ENCODE measurements at regions not wholly inside any gene's neighbourhood (a gene's known extent, or its start where the extent isn't known, plus 50 kb on each side); places are given as distances from the start of the nearest gene placed in this dataset.

- WGBS, result 59% methylated on average over 4 of the region's 4 CpGs
- no peak overlapping the region for H3K9ac ChIP-seq (ENCODE audit: low read depth in 1 of 2, low read length in 2 of 2)
- H3K27ac ChIP-seq (ENCODE audit: low read depth in 1 of 2, low read length in 2 of 2), result no peak overlapping the region
- peaks cover 0 to 2% (median 0%) of the 10 kb centered on the region in 4 donors for H3K27me3 ChIP-seq (ENCODE audit: control insufficient read depth in 4 of 4, insufficient read depth in 4 of 4, low read length in 3 of 4)
- no peaks in the 10 kb centered on the region for H3K9me3 ChIP-seq (ENCODE audit: control insufficient read depth in 4 of 4, low read length in 3 of 4)
- DNase-seq (ENCODE audit: low spot score), result no peak
- no peaks in the 10 kb centered on the region for H3K36me3 ChIP-seq (ENCODE audit: control insufficient read depth in 4 of 4, insufficient read depth in 3 of 4, low read depth in 1 of 4, low read length in 3 of 4)
- H3K4me1 ChIP-seq (ENCODE audit: control insufficient read depth in 4 of 4, insufficient read depth in 4 of 4, low read length in 3 of 4), result no peaks in the 10 kb centered on the region
- TF ChIP-seq REST (IDR thresholded peaks at IDR 0.05), result no peak
- H3K4me3 ChIP-seq (ENCODE audit: low read depth in 1 of 3, low read length in 3 of 3), result no peak overlapping the region
Observed at GRCh38 chr18:2325308-2325849, 245.9 kb downstream of the METTL4 start.

- no peak for TF ChIP-seq CTCF (IDR thresholded peaks at IDR 0.05; ENCODE audit: low read depth, low read length, missing input control)
- TF ChIP-seq TAF1 (conservative IDR thresholded peaks at IDR 0.05), result no peak
- TF ChIP-seq YY1 (IDR thresholded peaks at IDR 0.05), result no peak
- no peak for TF ChIP-seq ATF3 (IDR thresholded peaks at IDR 0.05)
- TF ChIP-seq HNF4G (IDR thresholded peaks at IDR 0.05), result no peak
- no peak for TF ChIP-seq MAX (IDR thresholded peaks at IDR 0.05)
- no peak for TF ChIP-seq GABPA (IDR thresholded peaks at IDR 0.05 in 1 of 2, conservative IDR thresholded peaks at IDR 0.05 in 1 of 2)
- Histone ChIP-seq H3K9me3 (ENCODE audit: control insufficient read depth in 4 of 4, low read length in 3 of 4) (no peaks in the 10 kb centered on the region), H3K4me3 (ENCODE audit: low read depth in 1 of 3, low read length in 3 of 3) (no peak overlapping the region), H3K27me3 (ENCODE audit: control insufficient read depth in 4 of 4, insufficient read depth in 4 of 4, low read length in 3 of 4) (peaks cover 0 to 2% (median 0%) of the 10 kb centered on the region in 4 donors), H3K9ac (ENCODE audit: low read depth in 1 of 2, low read length in 2 of 2) (no peak overlapping the region), H3K36me3 (ENCODE audit: control insufficient read depth in 4 of 4, insufficient read depth in 3 of 4, low read depth in 1 of 4, low read length in 3 of 4) (no peaks in the 10 kb centered on the region), H3K27ac (ENCODE audit: low read depth in 1 of 2, low read length in 2 of 2) (no peak overlapping the region), H3K4me1 (ENCODE audit: control insufficient read depth in 4 of 4, insufficient read depth in 4 of 4, low read length in 3 of 4) (no peaks in the 10 kb centered on the region)
- no peak for DNase-seq (ENCODE audit: low spot score)
- WGBS, result 74% methylated on average over 1 of the region's 1 CpG
Observed at GRCh38 chr18:2325933-2326332, 245.4 kb downstream of the METTL4 start.

GRCh38 chr18:2326999-2327398 is 244.3 kb downstream of the METTL4 start:
- DNase-seq (ENCODE audit: low spot score), result no peak
- TF ChIP-seq MAX (IDR thresholded peaks at IDR 0.05) (no peak), ATF3 (IDR thresholded peaks at IDR 0.05) (no peak), SP1 (IDR thresholded peaks at IDR 0.05) (no peak), RAD21 (IDR thresholded peaks at IDR 0.05) (no peak), GABPA (IDR thresholded peaks at IDR 0.05 in 1 of 2, conservative IDR thresholded peaks at IDR 0.05 in 1 of 2) (no peak), FOXA1 (IDR thresholded peaks at IDR 0.05) (no peak), EGR1 (IDR thresholded peaks at IDR 0.05; ENCODE audit: low read depth in 2 of 2) (no peak), CTCF (IDR thresholded peaks at IDR 0.05; ENCODE audit: low read depth, low read length, missing input control) (no peak), FOXA2 (IDR thresholded peaks at IDR 0.05) (no peak), REST (IDR thresholded peaks at IDR 0.05) (no peak)
- 57% methylated on average over 6 of the region's 6 CpGs for WGBS
- no peaks in the 10 kb centered on the region for H3K36me3 ChIP-seq (ENCODE audit: control insufficient read depth in 4 of 4, insufficient read depth in 3 of 4, low read depth in 1 of 4, low read length in 3 of 4)
- no peak overlapping the region for H3K9ac ChIP-seq (ENCODE audit: low read depth in 1 of 2, low read length in 2 of 2)
- H3K4me3 ChIP-seq (ENCODE audit: low read depth in 1 of 3, low read length in 3 of 3), result no peak overlapping the region
- H3K27me3 ChIP-seq (ENCODE audit: control insufficient read depth in 4 of 4, insufficient read depth in 4 of 4, low read length in 3 of 4), result peaks cover 0 to 2% (median 0%) of the 10 kb centered on the region in 4 donors
- H3K4me1 ChIP-seq (ENCODE audit: control insufficient read depth in 4 of 4, insufficient read depth in 4 of 4, low read length in 3 of 4), result no peaks in the 10 kb centered on the region
- H3K9me3 ChIP-seq (ENCODE audit: control insufficient read depth in 4 of 4, low read length in 3 of 4), result no peaks in the 10 kb centered on the region
- H3K27ac ChIP-seq (ENCODE audit: low read depth in 1 of 2, low read length in 2 of 2), result no peak overlapping the region
